Neural progenitor cell (in vitro differentiated cells): ENCODE measurements at regions not wholly inside any gene's neighbourhood (a gene's known extent, or its start where the extent isn't known, plus 50 kb on each side); places are given as distances from the start of the nearest gene placed in this dataset.

Source experiments
- DNase-seq: peaks from one replicate; pipeline ENCODE4 v3.0.0-alpha.2; 2016; ENCODE audit warnings: low spot score
- H2AFZ ChIP-seq: fragments of 200-600 bp; sonication (generic); replicated peaks from 2 replicates; pipeline ENCODE4 v1.6.1; 2016; ENCODE audit warnings: antibody characterized with exemption
- H3F3A ChIP-seq: fragments of 200-600 bp; sonication (generic); 2 replicates; pipeline ENCODE4 v1.6.1; 2016; ENCODE audit warnings: antibody characterized with exemption, low read depth
- H3K27ac ChIP-seq: fragments of 200-600 bp; sonication (generic); 2 replicates; pipeline ENCODE4 v1.5.1; 2016; ENCODE audit warnings: mild to moderate bottlenecking
- H3K27me3 ChIP-seq: fragments of 200-600 bp; sonication (generic); 2 replicates; pipeline ENCODE4 v1.6.1; 2016; ENCODE audit warnings: mild to moderate bottlenecking, moderate library complexity
- H3K36me3 ChIP-seq: fragments of 200-600 bp; sonication (generic); 2 replicates; pipeline ENCODE4 v1.5.1; 2016
- H3K4me1 ChIP-seq: fragments of 200-600 bp; sonication (generic); 2 replicates; pipeline ENCODE4 v1.6.1; 2016; ENCODE audit warnings: mixed run types
- H3K4me2 ChIP-seq: fragments of 200-600 bp; sonication (generic); 2 replicates; pipeline ENCODE4 v1.6.1; 2016
- H3K4me3 ChIP-seq: fragments of 200-600 bp; sonication (generic); 2 replicates; pipeline ENCODE4 v1.5.1; 2016
- H3K79me2 ChIP-seq: fragments of 200-600 bp; sonication (generic); 2 replicates; pipeline ENCODE4 v1.6.1; 2016; ENCODE audit warnings: low read depth
- H3K9ac ChIP-seq: fragments of 200-600 bp; sonication (generic); 2 replicates; pipeline ENCODE4 v1.6.1; 2016
- H3K9me3 ChIP-seq: fragments of 200-600 bp; sonication (generic); 2 replicates; pipeline ENCODE4 v1.5.1; 2016; ENCODE audit warnings: low read depth
- H4K20me1 ChIP-seq: fragments of 200-600 bp; sonication (generic); 2 replicates; pipeline ENCODE4 v1.6.1; 2016; ENCODE audit warnings: low read depth
- H3K27ac Mint-ChIP-seq: 3 replicates; pipeline ENCODE4 v1.8.0; 2021; ENCODE audit warnings: mixed read lengths
- H3K27me3 Mint-ChIP-seq: 2 replicates; pipeline ENCODE4 v1.8.0; 2022; ENCODE audit warnings: low read depth, mild to moderate bottlenecking, inconsistent platforms, moderate library complexity, mixed read lengths; ENCODE audit not compliant: insufficient read depth
- H3K36me3 Mint-ChIP-seq: 3 replicates; pipeline ENCODE4 v1.8.0; 2021; ENCODE audit warnings: mixed read lengths
- H3K4me1 Mint-ChIP-seq: 3 replicates; pipeline ENCODE4 v1.8.0; 2021; ENCODE audit warnings: mixed read lengths
- H3K4me3 Mint-ChIP-seq: 3 replicates; pipeline ENCODE4 v1.8.0; 2021; ENCODE audit warnings: mild to moderate bottlenecking, moderate library complexity, mixed read lengths
- H3K9me3 Mint-ChIP-seq: 3 replicates; pipeline ENCODE4 v1.8.0; 2020; ENCODE audit warnings: mixed read lengths
- CTCF ChIP-seq: fragments of 200-600 bp; sonication (generic); IDR thresholded peaks from 2 replicates; pipeline ENCODE4 v1.5.1; 2017; ENCODE audit warnings: antibody characterized with exemption, mild to moderate bottlenecking
- EZH2 ChIP-seq: fragments of 200-600 bp; sonication (generic); IDR thresholded peaks from 2 replicates; pipeline ENCODE4 v1.6.1; 2017; ENCODE audit warnings: antibody characterized with exemption, mild to moderate bottlenecking, moderate library complexity
- EZH2phosphoT487 ChIP-seq: fragments of 200-600 bp; sonication (generic); IDR thresholded peaks from 2 replicates; pipeline ENCODE4 v1.6.1; 2017; ENCODE audit warnings: antibody characterized with exemption

DNA sequence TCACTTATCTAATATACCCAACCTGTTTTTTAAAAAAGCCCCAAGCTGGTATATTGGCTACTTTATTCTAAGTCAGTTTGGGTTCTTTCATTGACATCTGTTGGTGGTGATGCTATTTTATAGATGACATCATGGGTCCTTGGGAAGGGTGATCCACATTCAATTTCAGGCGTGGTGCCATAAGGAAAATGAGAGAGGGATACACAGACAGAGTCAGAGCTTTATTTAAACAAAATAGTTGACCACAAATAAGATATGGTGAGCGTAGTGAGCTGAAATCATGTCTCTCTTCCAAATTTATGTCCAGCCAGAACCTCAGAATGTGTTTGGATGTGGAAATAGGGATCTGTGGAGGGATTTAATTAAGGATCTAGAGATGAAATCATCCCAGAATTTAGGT lies 302.4 kb downstream of the MAT2B start:
- Histone ChIP-seq H3K4me3 (no peak overlapping the region), H3F3A (no peaks in the 10 kb centered on the region), H3K36me3 (no peaks in the 10 kb centered on the region), H4K20me1 (no peaks in the 10 kb centered on the region), H3K27ac (no peak overlapping the region), H3K4me2 (no peak overlapping the region), H3K9ac (no peak overlapping the region), H3K79me2 (no peaks in the 10 kb centered on the region), H3K4me1 (no peaks in the 10 kb centered on the region), H2AFZ (no peak overlapping the region), H3K9me3 (no peaks in the 10 kb centered on the region), H3K27me3 (no peaks in the 10 kb centered on the region)
- no peak for DNase-seq
- H3K9me3 Mint-ChIP-seq = no peaks in the 10 kb centered on the region
- H3K36me3 Mint-ChIP-seq = no peaks in the 10 kb centered on the region
- no peaks in the 10 kb centered on the region for H3K27me3 Mint-ChIP-seq
- TF ChIP-seq EZH2phosphoT487 (no peak), CTCF (no peak), EZH2 (no peak)
- no peak overlapping the region for H3K4me3 Mint-ChIP-seq
- no peak overlapping the region for H3K27ac Mint-ChIP-seq
- H3K4me1 Mint-ChIP-seq = peaks cover 3% of the 10 kb centered on the region

- no peak overlapping the region for H3K4me3 Mint-ChIP-seq
- H3K27ac Mint-ChIP-seq = no peak overlapping the region
- H3K9ac ChIP-seq = no peak overlapping the region
- H3K4me1 Mint-ChIP-seq = peaks cover 17% of the 10 kb centered on the region
- no peaks in the 10 kb centered on the region for H3F3A ChIP-seq
- DNase-seq = peak; percentile 17
- no peaks in the 10 kb centered on the region for H3K36me3 Mint-ChIP-seq
- no peaks in the 10 kb centered on the region for H3K27me3 Mint-ChIP-seq
- no peaks in the 10 kb centered on the region for H3K9me3 Mint-ChIP-seq
- H3K79me2 ChIP-seq = no peaks in the 10 kb centered on the region
- H3K36me3 ChIP-seq = no peaks in the 10 kb centered on the region
- TF ChIP-seq EZH2 = no peak
- TF ChIP-seq CTCF = no peak
- TF ChIP-seq EZH2phosphoT487 = no peak
- no peak overlapping the region for H2AFZ ChIP-seq
- no peak overlapping the region for H3K4me3 ChIP-seq
- H4K20me1 ChIP-seq = no peaks in the 10 kb centered on the region
- H3K27ac ChIP-seq = no peak overlapping the region
- peaks cover 7% of the 10 kb centered on the region for H3K4me1 ChIP-seq
- no peak overlapping the region for H3K4me2 ChIP-seq
- no peaks in the 10 kb centered on the region for H3K27me3 ChIP-seq
- no peaks in the 10 kb centered on the region for H3K9me3 ChIP-seq
Measured at GRCh38 chr5:163809473-163809872, 304.1 kb downstream of the MAT2B start.

DNA sequence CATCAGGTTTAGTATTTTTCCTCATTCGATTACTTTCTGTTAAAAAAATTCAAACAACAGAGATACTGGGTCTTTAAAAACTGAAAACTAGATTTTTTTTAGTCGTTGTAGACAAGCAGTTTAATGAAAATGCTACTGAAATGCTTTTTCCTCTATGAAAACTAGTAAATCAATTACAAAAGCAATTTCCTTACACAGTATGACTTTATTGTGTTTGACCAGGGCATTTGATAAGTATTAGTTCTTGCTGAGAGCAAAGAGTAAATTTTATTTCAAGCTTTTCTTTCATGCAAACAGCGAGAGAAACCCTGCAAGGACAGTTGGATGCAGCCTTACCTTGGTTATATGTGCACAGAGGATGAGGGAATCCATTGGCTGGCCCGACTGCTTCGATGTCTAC lies 308.5 kb downstream of the MAT2B start:
- H3K27ac ChIP-seq = no peak overlapping the region
- Mint-ChIP-seq H3K36me3 (no peaks in the 10 kb centered on the region), H3K9me3 (peaks cover 5% of the 10 kb centered on the region), H3K4me1 (peaks cover 17% of the 10 kb centered on the region), H3K27me3 (no peaks in the 10 kb centered on the region), H3K4me3 (no peak overlapping the region), H3K27ac (no peak overlapping the region)
- H3K4me3 ChIP-seq = no peak overlapping the region
- no peaks in the 10 kb centered on the region for H3K36me3 ChIP-seq
- H4K20me1 ChIP-seq = no peaks in the 10 kb centered on the region
- no peak overlapping the region for H3K9ac ChIP-seq
- H3K4me1 ChIP-seq = peaks cover 7% of the 10 kb centered on the region
- no peaks in the 10 kb centered on the region for H3F3A ChIP-seq
- no peak for DNase-seq
- no peaks in the 10 kb centered on the region for H3K27me3 ChIP-seq
- no peaks in the 10 kb centered on the region for H3K9me3 ChIP-seq
- no peaks in the 10 kb centered on the region for H3K79me2 ChIP-seq
- peak overlapping the region; percentile 38 for H2AFZ ChIP-seq
- TF ChIP-seq CTCF (no peak), EZH2 (no peak), EZH2phosphoT487 (no peak)
- H3K4me2 ChIP-seq = no peak overlapping the region
